ENCODE measurements at regions not wholly inside any gene's neighbourhood (a gene's known extent, or its start where the extent isn't known, plus 50 kb on each side); places are given as distances from the start of the nearest gene placed in this dataset.

- TF ChIP-seq ZNF619 (CRISPR knock-in tag; IDR thresholded peaks at IDR 0.05) = no peak
- no peak for TF ChIP-seq GTF2F1 (IDR thresholded peaks at IDR 0.05; ENCODE audit: low read length)
- TF ChIP-seq SNAPC4 (CRISPR knock-in tag; IDR thresholded peaks at IDR 0.05) = no peak
- no TSS peak for BruUV-seq (replicated peaks)
- Histone ChIP-seq H3K79me2 (ENCODE audit: insufficient read depth, low read length) (no peaks in the 10 kb centered on the region), H3K4me1 (ENCODE audit: insufficient read depth, low read length) (no peaks in the 10 kb centered on the region), H3K9ac (ENCODE audit: insufficient read depth, low read depth, low read length) (no peak overlapping the region), H3K9me3 (ENCODE audit: low read length) (no peaks in the 10 kb centered on the region), H3K36me3 (replicated peaks in 1 of 2; ENCODE audit: control insufficient read depth in 1 of 2, insufficient read depth in 2 of 2, low read length in 2 of 2) (no peaks in the 10 kb centered on the region), H4K20me1 (ENCODE audit: insufficient read depth, low read length) (no peaks in the 10 kb centered on the region), H3K27ac (ENCODE audit: extremely low read length, insufficient read depth, low read length) (no peak overlapping the region), H3K4me2 (ENCODE audit: low read depth, low read length) (no peak overlapping the region), H3K27me3 (ENCODE audit: control insufficient read depth in 1 of 2, insufficient read depth in 2 of 2, low read length in 2 of 2) (peaks cover 0 to 5% of the 10 kb centered on the region in 2 experiments; a peak in 2 of 5 replicates), H3K4me3 (replicated peaks in 1 of 3; ENCODE audit: insufficient read depth in 1 of 3, low read depth in 2 of 3, low read length in 3 of 3) (no peak overlapping the region), H2AFZ (ENCODE audit: low read length) (no peak overlapping the region)
- ATAC-seq (no peak), FAIRE-seq (no peak), DNase-seq (ENCODE audit: low spot score) (no peak)
- intact Hi-C loops (cut with micrococcal nuclease; ENCODE audit: unreplicated experiment) (no loop called here), in situ Hi-C loops (cut with HindIII; ENCODE audit: extremely low pct_ligation_motif_present, low pct_unique_long_range_greater_than_20kb) (no loop called here)
- CTCF ChIA-PET (ENCODE audit: low intra/inter-chr PET ratio, low total read pairs) = no interaction called here
- POLR2A ChIA-PET = no interaction called here
- WGBS (ENCODE audit: low lambda C conversion rate) = 24% methylated on average over 5 of the region's 5 CpGs
Measured at GRCh38 chr1:214967865-214968575, 114.5 kb upstream of the KCNK2 start.

Data from HepG2 (cell line).